ENCODE measurements at regions not wholly inside any gene's neighbourhood (a gene's known extent, or its start where the extent isn't known, plus 50 kb on each side); places are given as distances from the start of the nearest gene placed in this dataset.

- H3K36me3 Mint-ChIP-seq (ENCODE audit: insufficient read depth, unreplicated experiment) = no peaks in the 10 kb centered on the region
- H3K9me3 Mint-ChIP-seq (ENCODE audit: unreplicated experiment) = no peaks in the 10 kb centered on the region
- H3K4me1 Mint-ChIP-seq (ENCODE audit: insufficient read depth, unreplicated experiment) = no peaks in the 10 kb centered on the region
- no TSS peak for BruUV-seq (replicated peaks)
- TF ChIP-seq, protein P1, sequence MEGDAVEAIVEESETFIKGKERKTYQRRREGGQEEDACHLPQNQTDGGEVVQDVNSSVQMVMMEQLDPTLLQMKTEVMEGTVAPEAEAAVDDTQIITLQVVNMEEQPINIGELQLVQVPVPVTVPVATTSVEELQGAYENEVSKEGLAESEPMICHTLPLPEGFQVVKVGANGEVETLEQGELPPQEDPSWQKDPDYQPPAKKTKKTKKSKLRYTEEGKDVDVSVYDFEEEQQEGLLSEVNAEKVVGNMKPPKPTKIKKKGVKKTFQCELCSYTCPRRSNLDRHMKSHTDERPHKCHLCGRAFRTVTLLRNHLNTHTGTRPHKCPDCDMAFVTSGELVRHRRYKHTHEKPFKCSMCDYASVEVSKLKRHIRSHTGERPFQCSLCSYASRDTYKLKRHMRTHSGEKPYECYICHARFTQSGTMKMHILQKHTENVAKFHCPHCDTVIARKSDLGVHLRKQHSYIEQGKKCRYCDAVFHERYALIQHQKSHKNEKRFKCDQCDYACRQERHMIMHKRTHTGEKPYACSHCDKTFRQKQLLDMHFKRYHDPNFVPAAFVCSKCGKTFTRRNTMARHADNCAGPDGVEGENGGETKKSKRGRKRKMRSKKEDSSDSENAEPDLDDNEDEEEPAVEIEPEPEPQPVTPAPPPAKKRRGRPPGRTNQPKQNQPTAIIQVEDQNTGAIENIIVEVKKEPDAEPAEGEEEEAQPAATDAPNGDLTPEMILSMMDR (IDR thresholded peaks at IDR 0.05; ENCODE audit: unreplicated experiment) = no peak
- no peak for DNase-seq (ENCODE audit: unreplicated experiment)
- ChIA-PET CTCF (interaction anchor here (0.5 kb wide), 1 partner anchor 23 kb away, joined by 3 read pairs; no protein-coding TSS in a partner anchor), POLR2A (no interaction called here)
- intact Hi-C loops (cut with micrococcal nuclease) = no loop called here
- H3K27me3 Mint-ChIP-seq (ENCODE audit: insufficient read depth, unreplicated experiment) = no peaks in the 10 kb centered on the region
- H3K4me3 Mint-ChIP-seq (ENCODE audit: unreplicated experiment) = no peak overlapping the region
- H3K27ac Mint-ChIP-seq (ENCODE audit: low read depth, unreplicated experiment) = no peak overlapping the region
Measured at GRCh38 chr15:94731286-94731685, 499.9 kb downstream of the MCTP2 start.

- no peak overlapping the region for H3K4me3 Mint-ChIP-seq (ENCODE audit: unreplicated experiment)
- no peak overlapping the region for H3K27ac Mint-ChIP-seq (ENCODE audit: low read depth, unreplicated experiment)
- no peaks in the 10 kb centered on the region for H3K4me1 Mint-ChIP-seq (ENCODE audit: insufficient read depth, unreplicated experiment)
- no TSS peak for BruUV-seq (replicated peaks)
- DNase-seq (ENCODE audit: unreplicated experiment) = no peak
- H3K27me3 Mint-ChIP-seq (ENCODE audit: insufficient read depth, unreplicated experiment) = no peaks in the 10 kb centered on the region
- intact Hi-C loops (cut with micrococcal nuclease) = no loop called here
- ChIA-PET CTCF (no interaction called here), POLR2A (interaction anchor here (1.0 kb wide), 1 partner anchor 58 kb away, joined by 3 read pairs; no protein-coding TSS in a partner anchor)
- H3K9me3 Mint-ChIP-seq (ENCODE audit: unreplicated experiment) = no peaks in the 10 kb centered on the region
- TF ChIP-seq, protein P1 (IDR thresholded peaks at IDR 0.05; ENCODE audit: unreplicated experiment) = no peak
- H3K36me3 Mint-ChIP-seq (ENCODE audit: insufficient read depth, unreplicated experiment) = no peaks in the 10 kb centered on the region
Measured at GRCh38 chr15:94734460-94734859, 503.1 kb downstream of the MCTP2 start.

GRCh38 chr15:94736236-94736635, 504.9 kb downstream of the MCTP2 start:
- H3K27me3 Mint-ChIP-seq (ENCODE audit: insufficient read depth, unreplicated experiment) = no peaks in the 10 kb centered on the region
- peaks cover 3% of the 10 kb centered on the region for H3K4me1 Mint-ChIP-seq (ENCODE audit: insufficient read depth, unreplicated experiment)
- no peak overlapping the region for H3K4me3 Mint-ChIP-seq (ENCODE audit: unreplicated experiment)
- ChIA-PET CTCF (no interaction called here), POLR2A (no interaction called here)
- TF ChIP-seq, protein P1 (IDR thresholded peaks at IDR 0.05; ENCODE audit: unreplicated experiment) = no peak
- DNase-seq (ENCODE audit: unreplicated experiment) = no peak
- BruUV-seq (replicated peaks) = no TSS peak
- H3K36me3 Mint-ChIP-seq (ENCODE audit: insufficient read depth, unreplicated experiment) = peaks cover 3% of the 10 kb centered on the region
- no peaks in the 10 kb centered on the region for H3K9me3 Mint-ChIP-seq (ENCODE audit: unreplicated experiment)
- H3K27ac Mint-ChIP-seq (ENCODE audit: low read depth, unreplicated experiment) = no peak overlapping the region
- intact Hi-C loops (cut with micrococcal nuclease) = no loop called here

- no peak for DNase-seq (ENCODE audit: unreplicated experiment)
- no peaks in the 10 kb centered on the region for H3K27me3 Mint-ChIP-seq (ENCODE audit: insufficient read depth, unreplicated experiment)
- H3K4me1 Mint-ChIP-seq (ENCODE audit: insufficient read depth, unreplicated experiment) = peaks cover 19% of the 10 kb centered on the region
- intact Hi-C loops (cut with micrococcal nuclease) = no loop called here
- H3K27ac Mint-ChIP-seq (ENCODE audit: low read depth, unreplicated experiment) = no peak overlapping the region
- POLR2A ChIA-PET = interaction anchor here (2.9 kb wide), 1 partner anchor 16 kb away, joined by 8 read pairs; no protein-coding TSS in a partner anchor
- no TSS peak for BruUV-seq (replicated peaks)
- no peak overlapping the region for H3K4me3 Mint-ChIP-seq (ENCODE audit: unreplicated experiment)
- TF ChIP-seq, protein P1 (IDR thresholded peaks at IDR 0.05; ENCODE audit: unreplicated experiment) = no peak
- CTCF ChIA-PET = no interaction called here
- peaks cover 6% of the 10 kb centered on the region for H3K36me3 Mint-ChIP-seq (ENCODE audit: insufficient read depth, unreplicated experiment)
- H3K9me3 Mint-ChIP-seq (ENCODE audit: unreplicated experiment) = no peaks in the 10 kb centered on the region
Measured at GRCh38 chr15:94739639-94740038, 508.3 kb downstream of the MCTP2 start.

Measured in MCF 10A (cell line).